ENCODE measurements at regions not wholly inside any gene's neighbourhood (a gene's known extent, or its start where the extent isn't known, plus 50 kb on each side); places are given as distances from the start of the nearest gene placed in this dataset.

GRCh38 chr18:6465281-6465680 lies 50.6 kb upstream of the L3MBTL4 start:
- no peaks in the 10 kb centered on the region for H3K4me1 ChIP-seq (ENCODE audit: control insufficient read depth in 2 of 2, insufficient read depth in 2 of 2, low read length in 2 of 2)
- ATAC-seq (ENCODE audit: low read depth): no peak
- Mint-ChIP-seq H3K27ac (no peak overlapping the region), H3K9me3 (ENCODE audit: insufficient read depth) (peaks cover 6% of the 10 kb centered on the region), H3K4me1 (no peaks in the 10 kb centered on the region), H3K4me3 (no peak overlapping the region), H3K27me3 (peaks cover 3% of the 10 kb centered on the region)
- ChIA-PET CTCF (no interaction called here), POLR2A (no interaction called here)
- no peaks in the 10 kb centered on the region for H4K20me1 ChIP-seq (ENCODE audit: control insufficient read depth, insufficient read depth, low read length, poor library complexity, severe bottlenecking)
- WGBS (ENCODE audit: insufficient coverage): no CpG with 5 or more reads among the region's 1 CpG
- H3K27ac ChIP-seq (ENCODE audit: low read length in 2 of 2): no peak overlapping the region
- no peak for DNase-seq
- intact Hi-C loops (cut with micrococcal nuclease): no loop called here
- H3K9ac ChIP-seq (ENCODE audit: low read length): no peak overlapping the region
- TF ChIP-seq, protein P1, sequence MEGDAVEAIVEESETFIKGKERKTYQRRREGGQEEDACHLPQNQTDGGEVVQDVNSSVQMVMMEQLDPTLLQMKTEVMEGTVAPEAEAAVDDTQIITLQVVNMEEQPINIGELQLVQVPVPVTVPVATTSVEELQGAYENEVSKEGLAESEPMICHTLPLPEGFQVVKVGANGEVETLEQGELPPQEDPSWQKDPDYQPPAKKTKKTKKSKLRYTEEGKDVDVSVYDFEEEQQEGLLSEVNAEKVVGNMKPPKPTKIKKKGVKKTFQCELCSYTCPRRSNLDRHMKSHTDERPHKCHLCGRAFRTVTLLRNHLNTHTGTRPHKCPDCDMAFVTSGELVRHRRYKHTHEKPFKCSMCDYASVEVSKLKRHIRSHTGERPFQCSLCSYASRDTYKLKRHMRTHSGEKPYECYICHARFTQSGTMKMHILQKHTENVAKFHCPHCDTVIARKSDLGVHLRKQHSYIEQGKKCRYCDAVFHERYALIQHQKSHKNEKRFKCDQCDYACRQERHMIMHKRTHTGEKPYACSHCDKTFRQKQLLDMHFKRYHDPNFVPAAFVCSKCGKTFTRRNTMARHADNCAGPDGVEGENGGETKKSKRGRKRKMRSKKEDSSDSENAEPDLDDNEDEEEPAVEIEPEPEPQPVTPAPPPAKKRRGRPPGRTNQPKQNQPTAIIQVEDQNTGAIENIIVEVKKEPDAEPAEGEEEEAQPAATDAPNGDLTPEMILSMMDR (IDR thresholded peaks at IDR 0.05): no peak
- no peak for TF ChIP-seq EZH2 (IDR thresholded peaks at IDR 0.05; ENCODE audit: borderline replicate concordance, insufficient read depth, low read depth, low read length, poor library complexity, severe bottlenecking)
- no peak overlapping the region for H3K4me2 ChIP-seq (replicated peaks; ENCODE audit: low read depth, low read length, poor library complexity, severe bottlenecking)
- no peak overlapping the region for H2AFZ ChIP-seq (ENCODE audit: insufficient read depth, low read depth, low read length, poor library complexity, severe bottlenecking)
- H3K4me3 ChIP-seq (ENCODE audit: control extremely low read depth in 1 of 5, extremely low read depth in 1 of 5, insufficient read depth in 1 of 5, low read depth in 2 of 5, low read length in 4 of 5): no peak overlapping the region
- no peaks in the 10 kb centered on the region for H3K27me3 ChIP-seq (replicated peaks in 1 of 4; ENCODE audit: control extremely low read depth in 1 of 4, control insufficient read depth in 3 of 4, insufficient read depth in 4 of 4, low read length in 3 of 4)
- no peaks in the 10 kb centered on the region for H3K79me2 ChIP-seq (ENCODE audit: control insufficient read depth, insufficient read depth, low read length)
- no peaks in the 10 kb centered on the region for H3K9me3 ChIP-seq (ENCODE audit: control extremely low read depth in 1 of 3, control insufficient read depth in 2 of 3, insufficient read depth in 1 of 3, low read length in 2 of 3)
- no peaks in the 10 kb centered on the region for H3K36me3 ChIP-seq (replicated peaks in 1 of 2; ENCODE audit: control extremely low read depth in 1 of 2, control insufficient read depth in 1 of 2, extremely low read depth in 1 of 2, insufficient read depth in 2 of 2, low read length in 1 of 2)

- no peak overlapping the region for H3K27ac ChIP-seq (ENCODE audit: low read length in 2 of 2)
- H3K36me3 ChIP-seq (replicated peaks in 1 of 2; ENCODE audit: control extremely low read depth in 1 of 2, control insufficient read depth in 1 of 2, extremely low read depth in 1 of 2, insufficient read depth in 2 of 2, low read length in 1 of 2): no peaks in the 10 kb centered on the region
- TF ChIP-seq, protein P1 (IDR thresholded peaks at IDR 0.05): no peak
- TF ChIP-seq EZH2 (IDR thresholded peaks at IDR 0.05; ENCODE audit: borderline replicate concordance, insufficient read depth, low read depth, low read length, poor library complexity, severe bottlenecking): no peak
- H3K4me3 ChIP-seq (ENCODE audit: control extremely low read depth in 1 of 5, extremely low read depth in 1 of 5, insufficient read depth in 1 of 5, low read depth in 2 of 5, low read length in 4 of 5): no peak overlapping the region
- H3K27me3 ChIP-seq (replicated peaks in 1 of 4; ENCODE audit: control extremely low read depth in 1 of 4, control insufficient read depth in 3 of 4, insufficient read depth in 4 of 4, low read length in 3 of 4): no peaks in the 10 kb centered on the region
- Mint-ChIP-seq H3K4me1 (no peaks in the 10 kb centered on the region), H3K27ac (no peak overlapping the region), H3K27me3 (peaks cover 9% of the 10 kb centered on the region), H3K9me3 (ENCODE audit: insufficient read depth) (peaks cover 9% of the 10 kb centered on the region), H3K4me3 (no peak overlapping the region)
- ChIA-PET CTCF (no interaction called here), POLR2A (no interaction called here)
- H2AFZ ChIP-seq (ENCODE audit: insufficient read depth, low read depth, low read length, poor library complexity, severe bottlenecking): no peak overlapping the region
- H3K9me3 ChIP-seq (ENCODE audit: control extremely low read depth in 1 of 3, control insufficient read depth in 2 of 3, insufficient read depth in 1 of 3, low read length in 2 of 3): no peaks in the 10 kb centered on the region
- intact Hi-C loops (cut with micrococcal nuclease): no loop called here
- ATAC-seq (ENCODE audit: low read depth): no peak
- no peak overlapping the region for H3K4me2 ChIP-seq (replicated peaks; ENCODE audit: low read depth, low read length, poor library complexity, severe bottlenecking)
- no peaks in the 10 kb centered on the region for H3K4me1 ChIP-seq (ENCODE audit: control insufficient read depth in 2 of 2, insufficient read depth in 2 of 2, low read length in 2 of 2)
- H3K9ac ChIP-seq (ENCODE audit: low read length): no peak overlapping the region
- DNase-seq: no peak
- WGBS (ENCODE audit: insufficient coverage): 100% methylated on average over 1 of the region's 1 CpG
- no peaks in the 10 kb centered on the region for H3K79me2 ChIP-seq (ENCODE audit: control insufficient read depth, insufficient read depth, low read length)
- no peaks in the 10 kb centered on the region for H4K20me1 ChIP-seq (ENCODE audit: control insufficient read depth, insufficient read depth, low read length, poor library complexity, severe bottlenecking)
Measured at GRCh38 chr18:6476190-6476589, 61.5 kb upstream of the L3MBTL4 start.
